Spleen (tissue), 11 donors: ENCODE measurements at regions not wholly inside any gene's neighbourhood (a gene's known extent, or its start where the extent isn't known, plus 50 kb on each side); places are given as distances from the start of the nearest gene placed in this dataset.

ENCODE experiments used
- DNase-seq: peaks from one replicate; pipeline ENCODE4 v3.0.0-alpha.2; 2020
- H3K27ac ChIP-seq, 8 donors: fragments of 200-600 bp; sonication (generic) in 7 of 8; 1 replicate in 4 of 8; 2 replicates in 4 of 8; pipeline versions ENCODE4 v1.5.0 to v1.8.0; 2016 to 2021; ENCODE audit warnings: inconsistent platforms in 4 of 8, mild to moderate bottlenecking in 4 of 8, moderate library complexity in 1 of 8
- H3K27me3 ChIP-seq, 7 donors: fragments of 200-600 bp; sonication (generic) in 6 of 7; replicated peaks in 1 of 7; 1 replicate in 4 of 7; 2 replicates in 3 of 7; pipeline versions ENCODE4 v1.5.0 to v1.8.0; 2016 to 2021; ENCODE audit warnings: inconsistent platforms in 3 of 7, mild to moderate bottlenecking in 1 of 7
- H3K36me3 ChIP-seq, 6 donors: fragments of 200-600 bp; sonication (generic) in 5 of 6; 1 replicate in 4 of 6; 2 replicates in 2 of 6; pipeline versions ENCODE4 v1.5.0 to v1.8.0; 2016 to 2021; ENCODE audit warnings: inconsistent platforms in 2 of 6
- H3K4me1 ChIP-seq, 6 donors: fragments of 200-600 bp; sonication (generic) in 5 of 6; 1 replicate in 3 of 6; 2 replicates in 3 of 6; pipeline versions ENCODE4 v1.5.0 to v1.8.0; 2016 to 2021; ENCODE audit warnings: inconsistent platforms in 3 of 6
- H3K4me3 ChIP-seq, 8 donors: fragments of 200-600 bp; sonication (generic) in 7 of 8; 1 replicate in 4 of 8; 2 replicates in 4 of 8; pipeline versions ENCODE4 v1.5.0 to v1.8.0; 2016 to 2021; ENCODE audit warnings: inconsistent platforms in 4 of 8, mild to moderate bottlenecking in 4 of 8, moderate library complexity in 2 of 8
- H3K9me3 ChIP-seq, 8 donors: fragments of 200-600 bp; sonication (generic) in 7 of 8; 1 replicate in 4 of 8; 2 replicates in 4 of 8; pipeline versions ENCODE4 v1.5.0 to v1.8.0; 2016 to 2021; ENCODE audit warnings: inconsistent platforms in 4 of 8
- CTCF ChIP-seq, 11 experiments: fragments of 200-600 bp in 7 of 11; fragments of 450-650 bp in 4 of 11; sonication (generic) in 4 of 11; IDR thresholded peaks in 8 of 11; conservative IDR thresholded peaks in 3 of 11; 1 replicate in 7 of 11; 2 replicates in 4 of 11; pipeline versions ENCODE4 v1.4.0 to v1.8.0; 2016 to 2021; ENCODE audit warnings: antibody characterized with exemption in 11 of 11, inconsistent platforms in 4 of 11, mild to moderate bottlenecking in 1 of 11
- POLR2A ChIP-seq, 3 donors: fragments of 450-650 bp; IDR thresholded peaks; one replicate each; pipeline ENCODE4 v1.5.1; 2017; ENCODE audit warnings: antibody characterized with exemption in 3 of 3, mild to moderate bottlenecking in 1 of 3
- POLR2AphosphoS5 ChIP-seq, 3 donors: sonication (generic); formaldehyde crosslinking; IDR thresholded peaks; one replicate each; pipeline ENCODE4 v1.5.1; 2017; ENCODE audit warnings: antibody characterized with exemption in 3 of 3
- WGBS, 5 donors: extraction: QIAGEN DNeasy Blood & Tissue Kit in 3 of 5; methylation state at CpG; one replicate each; pipeline versions ENCODE4 v1.1.5 to v1.1.7; 2013 to 2018; 5-methylcytosine and 5-hydroxymethylcytosine counted together
- intact Hi-C: fragments of 100-400 bp; cut with DNase I; formaldehyde crosslinking; loops from one replicate; pipeline ENCODE4 v1.15.0; 2023; ENCODE audit warnings: low total_unique reads
- donor health status: healthy with polysubstance abuse.
- donor health status: DM: no; HTN: no; CAD: no; lungs with moderate emphysema.
- donor health status: DM: no; HTN: no; CAD: no.
- donor health status: Bipolar disorder and iron deficiency.
- donor health status: healthy.
- donor health status: DM: no; HTN: no; CAD: no.
- donor health status: DM: yes; HTN: yes; CAD: no.

GRCh38 chr3:150256782-150257181, 151.3 kb upstream of the TSC22D2 start:
- intact Hi-C loops, result no loop called here
- TF ChIP-seq CTCF (IDR thresholded peaks at IDR 0.05 in 8 of 11, conservative IDR thresholded peaks at IDR 0.05 in 3 of 11), result no peak
- TF ChIP-seq POLR2A (IDR thresholded peaks at IDR 0.05), result no peak
- TF ChIP-seq POLR2AphosphoS5 (IDR thresholded peaks at IDR 0.05), result no peak
- no peaks in the 10 kb centered on the region for H3K36me3 ChIP-seq
- no peak for DNase-seq
- H3K27me3 ChIP-seq, result no peaks in the 10 kb centered on the region
- H3K4me1 ChIP-seq, result peaks cover 0 to 50% (median 14%) of the 10 kb centered on the region in 6 donors
- no peaks in the 10 kb centered on the region for H3K9me3 ChIP-seq
- H3K27ac ChIP-seq, result peak overlapping the region in 4 of 8 donors; percentile 62 to 88 (median 78)
- 40 to 63% (median 48%) methylated on average over 5 of the region's 5 CpGs for WGBS, 5 donors
- H3K4me3 ChIP-seq, result no peak overlapping the region

- TF ChIP-seq POLR2AphosphoS5 (IDR thresholded peaks at IDR 0.05) (no peak), POLR2A (IDR thresholded peaks at IDR 0.05) (no peak), CTCF (IDR thresholded peaks at IDR 0.05 in 8 of 11, conservative IDR thresholded peaks at IDR 0.05 in 3 of 11) (no peak)
- peak overlapping the region in 6 of 8 donors; percentile 60 to 88 (median 78) for H3K27ac ChIP-seq
- 47 to 75% (median 67%) methylated on average over 1 of the region's 1 CpG for WGBS, 5 donors
- intact Hi-C loops, result no loop called here
- no peak overlapping the region for H3K4me3 ChIP-seq
- no peaks in the 10 kb centered on the region for H3K27me3 ChIP-seq
- no peak for DNase-seq
- H3K4me1 ChIP-seq, result peaks cover 0 to 55% (median 14%) of the 10 kb centered on the region in 6 donors
- no peaks in the 10 kb centered on the region for H3K9me3 ChIP-seq
- H3K36me3 ChIP-seq, result no peaks in the 10 kb centered on the region
Observed at GRCh38 chr3:150256318-150256717, 151.8 kb upstream of the TSC22D2 start.

- Histone ChIP-seq H3K4me1 (peaks cover 0 to 58% (median 14%) of the 10 kb centered on the region in 6 donors), H3K36me3 (no peaks in the 10 kb centered on the region), H3K27ac (peak overlapping the region in 6 of 8 donors; percentile 60 to 88 (median 78)), H3K4me3 (no peak overlapping the region), H3K9me3 (no peaks in the 10 kb centered on the region), H3K27me3 (no peaks in the 10 kb centered on the region)
- TF ChIP-seq POLR2AphosphoS5 (IDR thresholded peaks at IDR 0.05) (no peak), CTCF (IDR thresholded peaks at IDR 0.05 in 8 of 11, conservative IDR thresholded peaks at IDR 0.05 in 3 of 11) (no peak), POLR2A (IDR thresholded peaks at IDR 0.05) (no peak)
- DNase-seq, result no peak
- intact Hi-C loops, result no loop called here
Observed at GRCh38 chr3:150255826-150256225, 152.3 kb upstream of the TSC22D2 start.

- intact Hi-C loops, result no loop called here
- no peak for DNase-seq
- H3K4me3 ChIP-seq, result no peak overlapping the region
- no peaks in the 10 kb centered on the region for H3K27me3 ChIP-seq
- peaks cover 0 to 58% (median 14%) of the 10 kb centered on the region in 6 donors for H3K4me1 ChIP-seq
- TF ChIP-seq CTCF (IDR thresholded peaks at IDR 0.05 in 8 of 11, conservative IDR thresholded peaks at IDR 0.05 in 3 of 11) (no peak), POLR2A (IDR thresholded peaks at IDR 0.05) (peak in 1 of 3 donors; percentile 63), POLR2AphosphoS5 (IDR thresholded peaks at IDR 0.05) (peak in 2 of 3 donors; percentile 78 to 83)
- H3K36me3 ChIP-seq, result no peaks in the 10 kb centered on the region
- H3K9me3 ChIP-seq, result no peaks in the 10 kb centered on the region
- 65 to 88% (median 81%) methylated on average over 3 of the region's 3 CpGs for WGBS, 5 donors
- H3K27ac ChIP-seq, result peak overlapping the region in 7 of 8 donors; percentile 60 to 88 (median 77)
Observed at GRCh38 chr3:150255413-150255812, 152.7 kb upstream of the TSC22D2 start.
